ENCODE measurements at regions not wholly inside any gene's neighbourhood (a gene's known extent, or its start where the extent isn't known, plus 50 kb on each side); places are given as distances from the start of the nearest gene placed in this dataset.

DNA sequence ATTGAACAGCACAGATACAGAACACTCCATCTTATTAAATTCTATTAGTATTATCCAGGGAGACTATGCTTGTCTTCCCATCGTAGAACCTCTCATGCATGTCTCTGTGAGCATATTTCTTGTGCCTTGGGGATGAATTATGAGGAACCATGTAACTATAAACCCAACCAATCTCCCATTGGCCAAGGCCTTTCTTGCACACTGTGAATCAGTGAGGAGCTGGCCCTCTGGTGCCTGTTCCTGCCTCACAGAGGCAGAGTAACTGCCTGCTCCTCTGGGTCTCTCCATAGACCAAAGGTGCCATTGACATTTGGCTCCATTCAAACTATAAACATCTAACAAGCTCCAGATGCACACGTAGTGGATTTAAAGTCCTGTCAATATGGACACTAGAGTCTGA, 190.4 kb downstream of the ENC1 start:
- no peak overlapping the region for H2AFZ ChIP-seq (ENCODE audit: low read depth, low read length)
- H3K36me3 ChIP-seq (ENCODE audit: insufficient read depth, low read length), result no peaks in the 10 kb centered on the region
- H3K9me2 ChIP-seq (ENCODE audit: insufficient read depth, low read length), result no peaks in the 10 kb centered on the region

GRCh38 chr5:74446725-74447241, 193.7 kb downstream of the ENC1 start:
- Histone ChIP-seq H2AFZ (ENCODE audit: low read depth, low read length) (no peak overlapping the region), H4K20me1 (ENCODE audit: insufficient read depth) (no peaks in the 10 kb centered on the region), H3K4me2 (ENCODE audit: low read length) (no peak overlapping the region), H3K9me3 (ENCODE audit: low read length) (no peaks in the 10 kb centered on the region), H3K9ac (ENCODE audit: low read length) (no peak overlapping the region), H3K36me3 (ENCODE audit: insufficient read depth, low read length) (no peaks in the 10 kb centered on the region), H3K27ac (ENCODE audit: low read length) (no peak overlapping the region), H3K4me3 (ENCODE audit: low read length) (no peak overlapping the region), H3K27me3 (ENCODE audit: insufficient read depth, low read depth, low read length) (no peaks in the 10 kb centered on the region), H3F3A (ENCODE audit: insufficient read depth, low read length, poor library complexity, severe bottlenecking) (no peaks in the 10 kb centered on the region), H3K9me2 (ENCODE audit: insufficient read depth, low read length) (no peaks in the 10 kb centered on the region), H3K79me2 (replicated peaks; ENCODE audit: insufficient read depth, low read length) (no peaks in the 10 kb centered on the region)
- no peak for TF ChIP-seq CTCF (IDR thresholded peaks at IDR 0.05; ENCODE audit: poor library complexity, severe bottlenecking)
- TF ChIP-seq EZH2 (IDR thresholded peaks at IDR 0.05; ENCODE audit: borderline replicate concordance, insufficient read depth, low read length, poor library complexity, severe bottlenecking), result no peak
- no peak for TF ChIP-seq SMC3 (conservative IDR thresholded peaks at IDR 0.05; ENCODE audit: poor library complexity)
- no peak for TF ChIP-seq MXI1 (conservative IDR thresholded peaks at IDR 0.05; ENCODE audit: poor library complexity, severe bottlenecking)
- no peak for TF ChIP-seq TAF1 (IDR thresholded peaks at IDR 0.05; ENCODE audit: low read depth)
- TF ChIP-seq RAD21 (conservative IDR thresholded peaks at IDR 0.05), result no peak

More for the DNA sequence above, 190.4 kb downstream of the ENC1 start:
- Histone ChIP-seq H4K20me1 (ENCODE audit: insufficient read depth) (no peaks in the 10 kb centered on the region), H3K9me3 (ENCODE audit: low read length) (no peaks in the 10 kb centered on the region), H3K4me3 (ENCODE audit: low read length) (no peak overlapping the region), H3F3A (ENCODE audit: insufficient read depth, low read length, poor library complexity, severe bottlenecking) (no peaks in the 10 kb centered on the region), H3K9ac (ENCODE audit: low read length) (no peak overlapping the region), H3K27me3 (ENCODE audit: insufficient read depth, low read depth, low read length) (no peaks in the 10 kb centered on the region), H3K79me2 (replicated peaks; ENCODE audit: insufficient read depth, low read length) (no peaks in the 10 kb centered on the region), H3K4me2 (ENCODE audit: low read length) (no peak overlapping the region), H3K27ac (ENCODE audit: low read length) (no peak overlapping the region)
- TF ChIP-seq RAD21 (conservative IDR thresholded peaks at IDR 0.05), result no peak
- TF ChIP-seq MXI1 (conservative IDR thresholded peaks at IDR 0.05; ENCODE audit: poor library complexity, severe bottlenecking), result no peak
- TF ChIP-seq SMC3 (conservative IDR thresholded peaks at IDR 0.05; ENCODE audit: poor library complexity), result no peak
- TF ChIP-seq TAF1 (IDR thresholded peaks at IDR 0.05; ENCODE audit: low read depth), result no peak
- TF ChIP-seq CTCF (IDR thresholded peaks at IDR 0.05; ENCODE audit: poor library complexity, severe bottlenecking), result no peak
- TF ChIP-seq REST (IDR thresholded peaks at IDR 0.05; ENCODE audit: borderline replicate concordance), result no peak
- TF ChIP-seq EP300 (conservative IDR thresholded peaks at IDR 0.05; ENCODE audit: poor library complexity, severe bottlenecking), result no peak
- TF ChIP-seq POLR2AphosphoS5 (IDR thresholded peaks at IDR 0.05), result no peak
